Liver (tissue), 8 donors: ENCODE measurements at regions not wholly inside any gene's neighbourhood (a gene's known extent, or its start where the extent isn't known, plus 50 kb on each side); places are given as distances from the start of the nearest gene placed in this dataset.

Experiments used
- DNase-seq: peaks from one replicate; pipeline ENCODE4 v3.0.0-alpha.2; 2017; ENCODE audit warnings: low spot score
- H3K27ac ChIP-seq, 2 donors: one replicate each; pipeline ENCODE4 v1.7.0; 2013; ENCODE audit warnings: inconsistent platforms in 2 of 2, low read length in 2 of 2, control low read depth in 1 of 2, low read depth in 1 of 2, mild to moderate bottlenecking in 1 of 2
- H3K27me3 ChIP-seq, 4 donors: one replicate each; pipeline versions ENCODE4 v1.6.1 to v1.7.0; 2013; ENCODE audit warnings: low read length in 3 of 4, inconsistent platforms in 1 of 4, mild to moderate bottlenecking in 1 of 4, moderate library complexity in 1 of 4; ENCODE audit not compliant: control insufficient read depth in 4 of 4, insufficient read depth in 4 of 4
- H3K36me3 ChIP-seq, 4 donors: one replicate each; pipeline versions ENCODE4 v1.6.1 to v1.7.0; 2013; ENCODE audit warnings: low read length in 3 of 4, mild to moderate bottlenecking in 3 of 4, low read depth in 1 of 4, moderate library complexity in 1 of 4; ENCODE audit not compliant: control insufficient read depth in 4 of 4, insufficient read depth in 3 of 4
- H3K4me1 ChIP-seq, 4 donors: one replicate each; pipeline versions ENCODE4 v1.6.1 to v1.7.0; 2013; ENCODE audit warnings: low read length in 3 of 4, mild to moderate bottlenecking in 3 of 4, moderate library complexity in 1 of 4; ENCODE audit not compliant: control insufficient read depth in 4 of 4, insufficient read depth in 4 of 4
- H3K4me3 ChIP-seq, 3 donors: one replicate each; pipeline versions ENCODE4 v1.6.1 to v1.7.0; 2013; ENCODE audit warnings: low read length in 3 of 3, control low read depth in 1 of 3, low read depth in 1 of 3, mild to moderate bottlenecking in 1 of 3
- H3K9ac ChIP-seq, 2 donors: one replicate each; pipeline ENCODE4 v1.7.0; 2013; ENCODE audit warnings: low read length in 2 of 2, mild to moderate bottlenecking in 2 of 2, moderate library complexity in 2 of 2, control low read depth in 1 of 2, low read depth in 1 of 2
- H3K9me3 ChIP-seq, 4 donors: one replicate each; pipeline versions ENCODE4 v1.6.1 to v1.7.0; 2013; ENCODE audit warnings: low read length in 3 of 4; ENCODE audit not compliant: control insufficient read depth in 4 of 4
- EGR1 ChIP-seq, 2 donors: IDR thresholded peaks; 2 replicates each; pipeline ENCODE4 v1.6.1; 2016 to 2018; ENCODE audit warnings: antibody characterized with exemption in 2 of 2, low read depth in 2 of 2
- FOXA2 ChIP-seq: IDR thresholded peaks from 2 replicates; pipeline ENCODE4 v1.6.1; 2016; ENCODE audit warnings: antibody characterized with exemption
- GABPA ChIP-seq, 2 donors: IDR thresholded peaks in 1 of 2; conservative IDR thresholded peaks in 1 of 2; 2 replicates each; pipeline ENCODE4 v1.6.1; 2016; ENCODE audit warnings: antibody characterized with exemption in 2 of 2, mild to moderate bottlenecking in 1 of 2, moderate library complexity in 1 of 2
- HNF4G ChIP-seq: IDR thresholded peaks from 2 replicates; pipeline ENCODE4 v1.6.1; 2016; ENCODE audit warnings: antibody characterized with exemption
- JUND ChIP-seq, 2 donors: IDR thresholded peaks; 2 replicates each; pipeline ENCODE4 v1.6.1; 2016; ENCODE audit warnings: antibody characterized with exemption in 2 of 2
- RAD21 ChIP-seq, 2 donors: IDR thresholded peaks; 2 replicates each; pipeline ENCODE4 v1.6.1; 2016; ENCODE audit warnings: antibody characterized with exemption in 2 of 2, mild to moderate bottlenecking in 2 of 2
- RXRA ChIP-seq, 2 donors: IDR thresholded peaks; 2 replicates each; pipeline ENCODE4 v1.6.1; 2017 to 2018; ENCODE audit warnings: antibody characterized with exemption in 2 of 2, mild to moderate bottlenecking in 1 of 2
- TAF1 ChIP-seq: conservative IDR thresholded peaks from 2 replicates; pipeline ENCODE4 v1.6.1; 2016; ENCODE audit warnings: antibody characterized with exemption, mild to moderate bottlenecking
- YY1 ChIP-seq: IDR thresholded peaks from 2 replicates; pipeline ENCODE4 v1.6.1; 2016; ENCODE audit warnings: antibody characterized with exemption, mild to moderate bottlenecking
- WGBS: extraction: QIAGEN DNeasy Blood & Tissue Kit; methylation state at CpG from one replicate; pipeline ENCODE4 v1.1.7; 2013; 5-methylcytosine and 5-hydroxymethylcytosine counted together
- TF ChIP-seq, protein P1 (sequence below): IDR thresholded peaks from 2 replicates; pipeline ENCODE4 v1.6.1; 2016; ENCODE audit warnings: antibody characterized with exemption, mild to moderate bottlenecking
- TF ChIP-seq, protein P2 (sequence below): IDR thresholded peaks from 2 replicates; pipeline ENCODE4 v1.6.1; 2016; ENCODE audit warnings: antibody characterized with exemption
- TF ChIP-seq, protein P3 (sequence below): IDR thresholded peaks from 2 replicates; pipeline ENCODE4 v1.6.1; 2016; ENCODE audit warnings: antibody characterized with exemption
- TF ChIP-seq, protein P4 (sequence below): IDR thresholded peaks from 2 replicates; pipeline ENCODE4 v1.6.1; 2016; ENCODE audit warnings: antibody characterized with exemption
- TF ChIP-seq, protein P5 (sequence below): fragments of 150-350 bp; IDR thresholded peaks from 2 replicates; pipeline ENCODE4 v1.5.1; 2017; ENCODE audit warnings: improper control_type of control experiment, low read depth, low read length; ENCODE audit not compliant: missing input control
- donor health status: healthy.
- donor health status: healthy.
- donor health status: healthy.
- donor health status: healthy.
- donor health status: healthy.

DNA sequence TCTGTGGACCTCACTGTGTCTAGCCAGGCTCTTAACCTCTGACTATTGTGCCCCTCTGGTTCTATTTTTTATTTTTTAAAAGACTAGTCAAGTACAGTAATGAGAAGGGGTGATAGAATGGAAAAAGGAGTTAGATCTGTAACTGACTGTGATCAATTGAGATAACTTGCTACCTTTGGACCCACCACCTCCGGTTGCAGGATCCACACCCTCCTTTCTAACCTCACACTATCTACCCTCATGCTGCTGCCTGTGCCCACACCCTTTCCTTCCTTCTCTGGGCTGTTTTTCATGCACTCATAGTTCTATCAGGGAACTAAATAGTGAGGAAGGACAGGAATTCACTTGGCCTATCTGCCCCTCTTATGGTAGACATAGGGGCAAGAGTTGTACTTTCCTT lies 172.3 kb downstream of the KATNIP start (continued):
- no peak for TF ChIP-seq EGR1 (IDR thresholded peaks at IDR 0.05; ENCODE audit: low read depth in 2 of 2)

DNA sequence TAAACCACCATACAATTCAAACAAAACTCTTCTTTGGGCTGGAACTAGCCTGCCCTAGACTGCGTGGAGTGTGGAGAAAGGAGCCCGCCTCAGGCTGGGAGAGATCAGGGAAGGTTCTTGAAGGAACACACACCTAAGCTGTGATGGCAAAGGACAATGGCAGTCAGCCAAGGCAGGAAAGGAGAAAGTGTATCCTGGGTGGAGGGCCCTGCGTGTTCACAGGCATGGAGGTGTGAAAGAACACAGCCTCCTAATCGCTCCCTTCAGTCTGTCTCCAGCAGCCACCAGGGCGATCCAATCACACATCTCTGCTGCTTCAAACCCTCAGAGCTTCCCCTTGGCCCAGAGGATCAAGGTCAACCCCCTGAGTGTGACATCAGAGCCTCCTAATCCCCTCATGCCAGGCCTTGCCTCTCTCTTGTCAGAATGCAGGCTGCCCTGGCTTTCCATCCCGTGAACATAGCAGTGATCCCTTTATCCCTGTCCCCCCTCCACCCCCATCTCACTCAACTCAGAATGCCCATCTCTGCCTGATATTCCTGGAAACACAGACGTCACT lies 173.0 kb downstream of the KATNIP start:
- Histone ChIP-seq H3K4me1 (no peaks in the 10 kb centered on the region), H3K36me3 (no peaks in the 10 kb centered on the region), H3K27me3 (no peaks in the 10 kb centered on the region), H3K9ac (no peak overlapping the region), H3K9me3 (no peaks in the 10 kb centered on the region), H3K27ac (no peak overlapping the region), H3K4me3 (no peak overlapping the region)
- DNase-seq: no peak
- WGBS: 94% methylated on average over 7 of the region's 7 CpGs
- no peak for TF ChIP-seq JUND (IDR thresholded peaks at IDR 0.05)

DNA sequence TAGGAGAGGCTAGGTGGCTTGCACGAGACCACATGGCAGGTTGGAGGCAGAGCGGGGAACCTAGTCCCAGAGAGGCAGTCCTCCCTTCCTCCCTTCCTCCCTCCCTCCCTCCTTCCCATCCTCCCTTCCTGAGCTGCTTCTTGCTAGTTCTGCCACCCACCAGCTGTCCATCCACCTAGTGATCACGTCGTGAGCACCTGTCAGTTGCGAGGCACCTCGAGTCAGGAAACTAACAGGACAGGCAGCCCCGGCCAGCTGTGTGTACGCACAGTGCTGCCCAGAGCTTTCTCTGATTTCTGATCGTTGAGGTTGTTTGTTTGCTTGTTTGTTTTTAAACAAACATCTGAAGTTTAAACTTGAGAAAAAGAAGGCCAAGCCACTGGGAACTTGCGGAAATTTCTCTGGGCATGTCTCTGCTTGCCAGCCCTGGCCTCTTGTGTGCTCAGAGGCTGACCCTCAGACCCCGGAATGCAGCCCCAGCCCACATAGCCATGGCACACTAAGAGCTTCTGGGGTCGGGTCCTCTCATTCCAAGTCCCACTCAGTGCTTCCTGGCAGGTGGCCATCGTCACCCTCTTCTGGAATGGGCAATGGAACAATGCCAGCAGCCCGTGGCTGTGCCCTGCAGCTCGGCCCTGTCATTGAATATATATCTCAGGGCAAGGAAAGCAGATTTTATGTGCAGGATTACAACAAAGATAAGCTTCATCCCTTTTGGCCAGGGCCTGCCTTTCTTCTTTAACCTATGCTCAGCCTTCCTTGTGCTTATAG lies 174.0 kb downstream of the KATNIP start:
- Histone ChIP-seq H3K9me3 (no peaks in the 10 kb centered on the region), H3K4me1 (no peaks in the 10 kb centered on the region), H3K4me3 (no peak overlapping the region), H3K36me3 (no peaks in the 10 kb centered on the region), H3K9ac (no peak overlapping the region), H3K27me3 (no peaks in the 10 kb centered on the region), H3K27ac (no peak overlapping the region)
- WGBS: 82% methylated on average over 15 of the region's 15 CpGs
- TF ChIP-seq, protein P1, sequence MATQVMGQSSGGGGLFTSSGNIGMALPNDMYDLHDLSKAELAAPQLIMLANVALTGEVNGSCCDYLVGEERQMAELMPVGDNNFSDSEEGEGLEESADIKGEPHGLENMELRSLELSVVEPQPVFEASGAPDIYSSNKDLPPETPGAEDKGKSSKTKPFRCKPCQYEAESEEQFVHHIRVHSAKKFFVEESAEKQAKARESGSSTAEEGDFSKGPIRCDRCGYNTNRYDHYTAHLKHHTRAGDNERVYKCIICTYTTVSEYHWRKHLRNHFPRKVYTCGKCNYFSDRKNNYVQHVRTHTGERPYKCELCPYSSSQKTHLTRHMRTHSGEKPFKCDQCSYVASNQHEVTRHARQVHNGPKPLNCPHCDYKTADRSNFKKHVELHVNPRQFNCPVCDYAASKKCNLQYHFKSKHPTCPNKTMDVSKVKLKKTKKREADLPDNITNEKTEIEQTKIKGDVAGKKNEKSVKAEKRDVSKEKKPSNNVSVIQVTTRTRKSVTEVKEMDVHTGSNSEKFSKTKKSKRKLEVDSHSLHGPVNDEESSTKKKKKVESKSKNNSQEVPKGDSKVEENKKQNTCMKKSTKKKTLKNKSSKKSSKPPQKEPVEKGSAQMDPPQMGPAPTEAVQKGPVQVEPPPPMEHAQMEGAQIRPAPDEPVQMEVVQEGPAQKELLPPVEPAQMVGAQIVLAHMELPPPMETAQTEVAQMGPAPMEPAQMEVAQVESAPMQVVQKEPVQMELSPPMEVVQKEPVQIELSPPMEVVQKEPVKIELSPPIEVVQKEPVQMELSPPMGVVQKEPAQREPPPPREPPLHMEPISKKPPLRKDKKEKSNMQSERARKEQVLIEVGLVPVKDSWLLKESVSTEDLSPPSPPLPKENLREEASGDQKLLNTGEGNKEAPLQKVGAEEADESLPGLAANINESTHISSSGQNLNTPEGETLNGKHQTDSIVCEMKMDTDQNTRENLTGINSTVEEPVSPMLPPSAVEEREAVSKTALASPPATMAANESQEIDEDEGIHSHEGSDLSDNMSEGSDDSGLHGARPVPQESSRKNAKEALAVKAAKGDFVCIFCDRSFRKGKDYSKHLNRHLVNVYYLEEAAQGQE: no peak
- TF ChIP-seq YY1 (no peak), EGR1 (IDR thresholded peaks at IDR 0.05; ENCODE audit: low read depth in 2 of 2) (no peak), HNF4G (no peak)
- DNase-seq: no peak

DNA sequence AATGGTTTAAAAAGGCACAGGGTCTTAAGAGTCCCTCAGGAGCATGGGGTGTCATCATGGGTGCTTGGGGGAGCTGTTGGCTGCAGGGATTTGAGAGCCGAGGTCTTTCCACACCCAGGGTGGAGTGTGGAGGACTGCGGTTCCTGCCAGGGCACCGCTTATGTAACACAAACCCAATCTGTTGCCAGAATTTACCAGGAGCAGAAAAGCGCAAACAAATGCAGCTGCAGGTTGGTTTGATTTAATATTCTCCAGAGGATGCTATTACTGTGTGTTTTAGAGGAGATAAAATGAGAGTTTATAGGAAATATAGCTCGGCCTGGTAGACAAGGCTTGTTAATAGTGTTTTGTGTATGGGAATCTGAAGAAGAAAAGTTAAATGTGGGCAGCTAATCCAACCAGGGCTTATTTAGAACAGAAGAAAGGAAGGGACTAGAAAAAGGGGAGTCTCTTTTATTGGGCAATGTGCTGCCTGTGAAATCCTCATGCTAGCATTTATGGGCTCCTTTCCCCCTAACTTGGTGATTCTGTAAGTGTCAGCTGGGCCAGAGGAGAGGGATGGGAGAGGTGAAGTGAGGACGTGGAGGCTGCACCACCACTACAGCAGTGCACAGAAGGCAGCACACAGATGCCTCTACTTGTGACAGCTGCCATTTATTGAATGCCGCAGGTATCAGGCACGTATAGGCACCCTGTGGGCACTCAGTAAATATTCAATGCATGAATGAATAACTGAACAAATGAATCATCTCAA lies 174.7 kb downstream of the KATNIP start:
- H3K9me3 ChIP-seq: no peaks in the 10 kb centered on the region
- 58% methylated on average over 8 of the region's 8 CpGs for WGBS
- no peak overlapping the region for H3K4me3 ChIP-seq
- no peaks in the 10 kb centered on the region for H3K36me3 ChIP-seq
- no peak for DNase-seq
- no peaks in the 10 kb centered on the region for H3K27me3 ChIP-seq
- no peak overlapping the region for H3K27ac ChIP-seq
- no peak overlapping the region for H3K9ac ChIP-seq
- H3K4me1 ChIP-seq: no peaks in the 10 kb centered on the region
- TF ChIP-seq TAF1 (no peak), EGR1 (IDR thresholded peaks at IDR 0.05; ENCODE audit: low read depth in 2 of 2) (no peak), FOXA2 (no peak), RXRA (IDR thresholded peaks at IDR 0.05) (no peak), JUND (IDR thresholded peaks at IDR 0.05) (no peak), GABPA (IDR thresholded peaks at IDR 0.05 in 1 of 2, conservative IDR thresholded peaks at IDR 0.05 in 1 of 2) (no peak), RAD21 (IDR thresholded peaks at IDR 0.05) (no peak)
- TF ChIP-seq, protein P2, sequence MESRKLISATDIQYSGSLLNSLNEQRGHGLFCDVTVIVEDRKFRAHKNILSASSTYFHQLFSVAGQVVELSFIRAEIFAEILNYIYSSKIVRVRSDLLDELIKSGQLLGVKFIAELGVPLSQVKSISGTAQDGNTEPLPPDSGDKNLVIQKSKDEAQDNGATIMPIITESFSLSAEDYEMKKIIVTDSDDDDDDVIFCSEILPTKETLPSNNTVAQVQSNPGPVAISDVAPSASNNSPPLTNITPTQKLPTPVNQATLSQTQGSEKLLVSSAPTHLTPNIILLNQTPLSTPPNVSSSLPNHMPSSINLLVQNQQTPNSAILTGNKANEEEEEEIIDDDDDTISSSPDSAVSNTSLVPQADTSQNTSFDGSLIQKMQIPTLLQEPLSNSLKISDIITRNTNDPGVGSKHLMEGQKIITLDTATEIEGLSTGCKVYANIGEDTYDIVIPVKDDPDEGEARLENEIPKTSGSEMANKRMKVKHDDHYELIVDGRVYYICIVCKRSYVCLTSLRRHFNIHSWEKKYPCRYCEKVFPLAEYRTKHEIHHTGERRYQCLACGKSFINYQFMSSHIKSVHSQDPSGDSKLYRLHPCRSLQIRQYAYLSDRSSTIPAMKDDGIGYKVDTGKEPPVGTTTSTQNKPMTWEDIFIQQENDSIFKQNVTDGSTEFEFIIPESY: no peak
- TF ChIP-seq, protein P3, sequence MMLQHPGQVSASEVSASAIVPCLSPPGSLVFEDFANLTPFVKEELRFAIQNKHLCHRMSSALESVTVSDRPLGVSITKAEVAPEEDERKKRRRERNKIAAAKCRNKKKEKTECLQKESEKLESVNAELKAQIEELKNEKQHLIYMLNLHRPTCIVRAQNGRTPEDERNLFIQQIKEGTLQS: no peak
- TF ChIP-seq, protein P4, sequence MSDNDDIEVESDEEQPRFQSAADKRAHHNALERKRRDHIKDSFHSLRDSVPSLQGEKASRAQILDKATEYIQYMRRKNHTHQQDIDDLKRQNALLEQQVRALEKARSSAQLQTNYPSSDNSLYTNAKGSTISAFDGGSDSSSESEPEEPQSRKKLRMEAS: no peak
- TF ChIP-seq, protein P5, sequence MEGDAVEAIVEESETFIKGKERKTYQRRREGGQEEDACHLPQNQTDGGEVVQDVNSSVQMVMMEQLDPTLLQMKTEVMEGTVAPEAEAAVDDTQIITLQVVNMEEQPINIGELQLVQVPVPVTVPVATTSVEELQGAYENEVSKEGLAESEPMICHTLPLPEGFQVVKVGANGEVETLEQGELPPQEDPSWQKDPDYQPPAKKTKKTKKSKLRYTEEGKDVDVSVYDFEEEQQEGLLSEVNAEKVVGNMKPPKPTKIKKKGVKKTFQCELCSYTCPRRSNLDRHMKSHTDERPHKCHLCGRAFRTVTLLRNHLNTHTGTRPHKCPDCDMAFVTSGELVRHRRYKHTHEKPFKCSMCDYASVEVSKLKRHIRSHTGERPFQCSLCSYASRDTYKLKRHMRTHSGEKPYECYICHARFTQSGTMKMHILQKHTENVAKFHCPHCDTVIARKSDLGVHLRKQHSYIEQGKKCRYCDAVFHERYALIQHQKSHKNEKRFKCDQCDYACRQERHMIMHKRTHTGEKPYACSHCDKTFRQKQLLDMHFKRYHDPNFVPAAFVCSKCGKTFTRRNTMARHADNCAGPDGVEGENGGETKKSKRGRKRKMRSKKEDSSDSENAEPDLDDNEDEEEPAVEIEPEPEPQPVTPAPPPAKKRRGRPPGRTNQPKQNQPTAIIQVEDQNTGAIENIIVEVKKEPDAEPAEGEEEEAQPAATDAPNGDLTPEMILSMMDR: no peak
